ENCODE measurements at regions not wholly inside any gene's neighbourhood (a gene's known extent, or its start where the extent isn't known, plus 50 kb on each side); places are given as distances from the start of the nearest gene placed in this dataset.
"Not testable (repeated sequence)": the region's sequence is repeated elsewhere in the genome, so short reads cannot be mapped to it uniquely, and the experiment has no call there.

DNA sequence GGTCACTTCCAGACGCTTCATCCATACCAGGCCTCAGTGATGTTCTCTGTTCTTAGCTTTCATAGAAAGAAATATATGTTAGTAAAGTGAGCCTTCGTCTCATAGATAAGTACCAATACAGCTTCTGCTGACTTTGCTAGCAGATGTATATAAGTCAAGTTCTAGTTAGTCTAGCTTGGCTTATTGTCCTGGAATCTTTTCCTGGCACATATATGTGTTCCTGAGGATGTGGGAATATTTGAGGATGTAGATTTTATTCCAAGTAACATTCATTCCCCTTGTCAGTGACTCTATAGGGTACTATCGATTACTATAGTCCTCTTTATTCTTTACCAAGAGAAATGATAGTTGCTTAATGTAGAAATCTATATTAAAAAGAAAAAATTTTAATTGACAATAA lies 135.2 kb upstream of the FAM9C start:
- DNase-seq = no peak

GRCh38 chrX:13179100-13179499 lies 134.7 kb upstream of the FAM9C start:
- no peak for DNase-seq

GRCh38 chrX:13177921-13178566 lies 133.6 kb upstream of the FAM9C start:
- DNase-seq = no peak

DNA sequence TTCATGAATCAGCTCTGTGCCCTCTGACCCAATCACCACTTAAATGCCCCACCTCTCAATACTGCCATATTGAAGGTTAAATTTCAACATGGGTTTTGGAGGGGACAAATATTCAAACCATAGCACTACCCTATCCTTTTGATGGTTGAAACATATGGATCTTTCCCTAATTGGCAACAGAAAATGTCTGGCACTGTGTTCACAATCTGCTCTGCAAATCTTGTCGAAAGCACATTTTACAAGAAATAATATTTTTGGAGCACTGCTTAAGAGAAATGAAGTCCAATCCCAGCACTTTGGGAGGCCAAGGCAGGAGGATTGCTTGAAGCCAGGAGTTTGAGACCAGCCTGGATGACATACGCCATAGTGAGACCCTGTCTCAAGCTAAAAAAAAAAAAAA lies 130.6 kb upstream of the FAM9C start:
- no peak for DNase-seq

- no peak for DNase-seq
Observed at GRCh38 chrX:13170966-13171558, 126.6 kb upstream of the FAM9C start.

- no peak for DNase-seq
Observed at GRCh38 chrX:13169684-13170083, 125.3 kb upstream of the FAM9C start.

- DNase-seq = no peak
Observed at GRCh38 chrX:13168269-13168668, 123.8 kb upstream of the FAM9C start.

DNA sequence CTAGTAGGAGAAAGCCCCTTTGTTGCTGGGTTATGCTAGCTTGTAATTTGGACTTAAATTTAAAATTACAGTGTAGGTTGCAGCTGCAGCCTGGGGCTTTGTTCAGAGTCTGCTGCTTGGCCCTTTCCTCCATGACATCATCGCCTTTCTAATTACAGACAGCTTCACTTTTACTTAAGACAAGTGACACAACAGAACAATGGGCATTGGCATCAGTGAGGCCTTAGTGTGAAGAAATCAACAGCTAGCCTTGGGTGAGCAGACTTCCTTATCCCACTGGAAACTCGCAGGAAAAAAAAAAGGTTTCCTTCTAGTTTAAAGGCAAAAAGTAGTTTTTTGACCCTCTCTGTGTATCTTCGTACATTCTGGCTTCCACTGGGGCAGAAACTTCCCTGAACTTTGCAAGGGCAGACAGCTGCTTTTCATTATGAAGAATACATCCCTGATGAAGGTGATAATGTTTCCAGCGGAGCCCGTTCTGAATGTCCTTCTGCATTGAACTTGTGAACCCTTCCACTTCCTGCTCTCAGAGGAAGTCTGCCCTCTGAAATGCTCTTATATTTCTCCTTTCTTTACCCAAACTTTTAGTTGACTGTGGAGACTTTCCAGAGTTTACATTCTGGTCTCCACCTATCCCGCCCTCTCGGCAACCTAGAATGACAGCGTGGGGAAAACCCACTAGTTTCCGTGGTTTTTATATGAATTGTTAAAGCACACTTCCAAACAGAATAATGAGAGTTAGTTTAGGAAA lies 123.2 kb upstream of the FAM9C start:
- peak; percentile 62 for DNase-seq

GRCh38 chrX:13165266-13166189 lies 121.1 kb upstream of the FAM9C start:
- no peak for DNase-seq

DNA sequence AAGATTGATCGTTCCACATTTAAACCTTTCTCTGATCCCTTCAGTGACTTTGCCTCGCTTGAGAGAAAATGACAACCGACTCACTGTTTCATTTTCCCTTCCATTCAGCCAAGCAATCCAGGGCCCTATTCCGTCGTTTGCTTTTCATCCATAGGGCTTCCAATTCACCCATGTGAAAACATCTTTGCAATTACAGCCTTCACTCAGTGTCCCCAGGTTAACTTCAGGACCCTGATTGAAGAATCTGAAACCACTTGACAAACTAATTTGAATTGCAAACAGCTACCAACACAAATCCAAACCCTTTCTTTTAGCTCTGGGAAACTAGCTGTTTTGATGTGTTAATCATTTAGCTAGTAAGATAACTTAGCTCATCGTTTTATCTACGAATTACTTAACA lies 120.2 kb upstream of the FAM9C start:
- DNase-seq = no peak

DNA sequence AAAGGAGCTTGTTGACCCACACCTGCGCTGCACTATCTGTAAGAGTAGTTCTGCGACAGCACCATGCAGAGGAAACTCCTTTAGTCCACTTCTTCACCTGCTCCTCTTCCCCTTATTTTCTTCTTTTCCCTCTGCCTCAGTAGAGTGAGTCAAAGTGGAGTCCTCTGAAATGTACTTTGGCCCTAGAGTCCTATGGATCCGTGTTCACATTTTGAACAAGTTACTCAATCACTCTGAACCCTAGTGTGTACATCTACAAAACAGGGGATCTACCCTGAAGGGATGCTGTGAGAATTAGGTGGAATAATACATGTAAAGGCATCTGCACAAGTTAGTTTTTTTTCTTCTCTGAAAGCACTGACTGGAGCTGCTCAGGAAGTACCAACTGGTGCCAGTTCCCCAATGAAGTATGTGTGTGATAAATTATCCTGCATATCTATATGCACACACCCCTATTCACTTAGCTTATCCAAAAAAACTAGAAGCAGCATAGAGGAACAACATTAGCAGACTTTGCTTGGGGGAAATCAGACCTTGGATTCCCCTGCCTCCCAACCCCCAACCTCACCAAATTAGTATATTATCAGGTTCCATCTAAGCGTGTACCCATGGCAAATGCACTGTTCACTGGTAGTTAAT lies 118.5 kb upstream of the FAM9C start:
- no peak for DNase-seq

DNA sequence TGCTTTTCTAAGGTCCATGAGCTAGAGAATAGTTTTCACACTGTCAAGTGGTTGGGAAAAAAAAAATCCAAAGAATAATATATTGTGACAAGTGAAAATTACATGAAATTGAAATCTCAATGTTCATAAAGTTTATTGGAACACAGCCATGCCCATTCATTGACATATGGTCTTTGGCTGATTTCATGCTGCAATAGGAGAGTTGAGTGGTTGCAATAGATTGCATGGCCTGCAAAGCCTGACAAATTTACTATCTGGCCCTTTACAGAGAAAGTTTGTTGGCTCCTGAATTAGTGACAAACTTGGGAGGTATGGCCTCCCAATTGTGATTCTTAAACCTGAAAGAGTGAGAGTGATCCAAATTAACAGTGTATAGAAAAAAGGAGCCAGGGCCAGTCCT lies 115.5 kb upstream of the FAM9C start:
- DNase-seq = no peak

DNA sequence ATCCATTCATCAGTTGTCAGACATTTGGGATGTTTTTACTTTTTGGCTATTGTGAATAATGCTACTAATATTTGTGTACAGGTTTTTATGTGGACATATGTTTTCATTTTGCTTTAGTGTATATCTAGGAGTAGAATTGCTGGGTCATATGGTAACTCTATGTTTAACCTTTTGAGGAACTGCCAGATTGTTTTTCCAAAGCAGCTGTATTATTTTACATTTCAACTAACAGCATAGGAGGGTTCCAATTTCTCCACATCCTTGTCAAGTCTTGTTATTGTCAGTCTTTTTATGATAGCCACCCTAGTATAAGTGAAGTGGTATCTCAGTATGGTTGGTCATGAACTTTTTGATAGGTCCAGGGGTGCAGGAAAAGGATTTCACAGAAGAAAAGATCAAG lies 114.5 kb upstream of the FAM9C start:
- no peak for DNase-seq

- not testable (repeated sequence) for DNase-seq
Observed at GRCh38 chrX:13155550-13155949, 111.1 kb upstream of the FAM9C start.

- DNase-seq = no peak
Observed at GRCh38 chrX:13153796-13154195, 109.4 kb upstream of the FAM9C start.

DNA sequence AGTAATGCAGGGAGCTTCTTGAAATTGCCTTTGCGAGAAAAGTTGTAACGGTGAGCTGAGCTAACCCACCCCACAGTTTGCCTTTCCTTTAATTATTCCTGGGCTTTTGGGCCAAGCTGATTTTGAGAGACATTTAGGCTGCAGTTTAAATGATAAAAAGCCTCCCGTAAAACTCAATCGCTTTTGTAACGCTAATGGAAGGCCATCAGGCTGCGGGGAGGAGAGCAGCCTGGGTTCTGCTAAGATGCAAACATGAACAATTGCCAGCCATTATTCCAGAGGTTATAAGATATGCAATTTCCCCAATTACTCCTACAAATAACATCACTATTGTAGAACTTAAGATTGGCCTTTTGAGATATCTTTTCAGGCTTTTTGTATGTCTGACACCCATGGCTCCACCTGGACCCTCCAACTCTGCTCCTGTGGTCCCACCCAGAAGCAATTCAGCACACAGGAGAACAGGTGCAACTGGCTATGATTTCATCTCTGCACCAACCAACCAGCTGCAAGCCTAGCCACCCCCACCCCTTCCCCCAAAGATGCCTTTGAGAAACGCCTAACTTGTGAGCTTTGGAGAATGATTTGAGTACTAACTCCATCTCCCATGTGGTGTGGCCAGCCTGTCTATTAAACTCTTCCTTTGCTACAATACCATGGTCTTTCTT lies 108.2 kb upstream of the FAM9C start:
- DNase-seq = no peak

GRCh38 chrX:13151828-13152517 lies 107.6 kb upstream of the FAM9C start:
- DNase-seq = peak; percentile 63

- DNase-seq = no peak
Observed at GRCh38 chrX:13149702-13150350, 105.4 kb upstream of the FAM9C start.

DNA sequence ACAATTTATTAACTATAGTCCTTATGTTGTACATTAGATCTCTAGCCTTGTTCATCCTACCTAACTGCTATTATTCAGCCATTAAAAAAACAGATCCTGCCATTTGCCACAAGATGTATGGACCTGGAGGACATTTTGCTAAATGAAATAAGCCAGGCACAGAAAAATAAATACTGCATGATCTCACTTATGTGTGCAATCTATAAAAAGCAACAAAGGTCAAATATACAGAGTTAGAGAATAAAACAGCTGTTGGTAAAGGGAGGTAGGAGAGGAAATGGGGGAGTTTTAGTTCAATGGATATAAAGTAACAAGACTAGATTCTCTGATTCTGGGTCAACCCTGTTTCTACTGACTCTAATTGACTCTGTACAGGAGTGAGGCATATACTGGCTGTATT lies 103.3 kb upstream of the FAM9C start:
- DNase-seq = no peak

DNA sequence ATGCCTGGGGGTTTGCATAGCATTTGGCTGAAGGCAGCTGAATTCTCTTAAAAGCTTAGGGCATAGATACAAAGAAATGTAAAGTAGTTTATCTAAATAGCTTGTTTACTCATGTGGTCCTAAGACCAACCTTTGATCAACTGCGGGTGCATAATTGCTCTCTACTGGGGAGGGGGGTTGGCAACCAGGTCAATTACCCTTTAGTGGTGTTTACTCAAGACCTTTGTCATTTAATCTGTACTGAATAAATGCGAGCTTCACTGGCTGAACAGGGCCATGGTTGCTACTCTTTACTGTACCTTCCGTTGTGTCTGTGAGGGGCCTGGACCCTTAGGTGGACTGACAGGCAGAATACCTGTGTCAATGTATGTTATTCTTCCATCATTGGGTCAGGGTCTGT lies 102.7 kb upstream of the FAM9C start:
- DNase-seq = no peak
